NCI-H1048 (cell line): ENCODE measurements at regions not wholly inside any gene's neighbourhood (a gene's known extent, or its start where the extent isn't known, plus 50 kb on each side); places are given as distances from the start of the nearest gene placed in this dataset.

ENCODE experiments used
- DNase-seq: peaks from one replicate; lab custom pipeline; 2025; lab: John Stamatoyannopoulos, UW

DNA sequence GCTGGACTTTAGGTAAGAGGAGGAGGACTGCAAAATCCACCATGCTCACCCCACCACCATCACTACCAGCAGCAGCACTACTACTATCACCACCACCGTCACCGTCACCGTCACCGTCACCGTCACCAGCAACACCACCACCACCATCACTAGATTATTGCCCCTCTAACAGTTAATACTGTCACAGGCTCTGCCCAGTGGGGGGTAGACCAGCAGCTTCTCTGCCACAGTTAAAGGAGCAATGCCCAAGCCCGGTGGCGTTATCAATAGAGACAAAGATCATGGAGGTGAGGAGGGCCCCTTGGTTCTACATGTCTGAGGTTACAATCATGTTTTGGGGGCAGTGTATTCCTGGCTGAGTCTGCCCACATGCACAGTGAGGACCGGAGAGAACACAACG, 184.4 kb upstream of the DYNLRB2 start:
- DNase-seq = no peak

DNA sequence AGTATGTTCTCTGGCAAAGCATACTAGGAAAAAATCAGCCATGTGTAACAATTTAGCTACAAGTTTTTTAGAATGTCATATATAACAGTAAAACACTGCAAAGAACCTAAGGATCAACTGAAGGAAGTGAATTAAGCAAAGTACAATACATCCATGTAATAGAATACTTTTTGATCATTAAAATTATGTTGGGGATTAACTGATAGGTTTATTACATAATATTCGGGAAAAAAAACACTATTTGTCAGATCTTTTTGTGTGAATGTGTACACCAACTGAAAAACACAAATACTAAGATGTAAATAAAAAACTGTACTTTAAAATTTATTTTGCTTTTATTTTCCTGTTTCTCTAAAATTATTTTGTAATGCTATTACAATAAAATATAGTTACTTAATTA, 185.5 kb upstream of the DYNLRB2 start:
- no peak for DNase-seq

DNA sequence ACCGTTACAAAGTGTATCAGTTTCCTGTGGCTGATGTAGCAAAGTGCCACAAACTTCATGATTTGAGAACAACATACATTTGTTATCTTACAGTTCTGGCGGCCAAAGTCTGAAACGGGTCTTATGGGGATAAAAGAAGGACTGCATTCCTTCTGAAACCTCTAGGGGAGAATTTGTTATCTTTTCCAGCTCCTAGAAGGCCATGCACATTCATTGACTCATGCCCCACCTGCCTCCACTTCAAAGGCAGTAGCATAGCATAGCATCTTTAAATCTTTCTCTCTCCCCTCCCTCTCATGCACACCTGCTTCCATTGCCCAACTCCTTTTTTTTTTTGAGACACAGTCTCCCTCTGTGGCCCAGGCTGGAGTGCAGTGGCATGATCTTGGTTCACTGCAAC, 190.7 kb upstream of the DYNLRB2 start:
- DNase-seq = no peak

DNA sequence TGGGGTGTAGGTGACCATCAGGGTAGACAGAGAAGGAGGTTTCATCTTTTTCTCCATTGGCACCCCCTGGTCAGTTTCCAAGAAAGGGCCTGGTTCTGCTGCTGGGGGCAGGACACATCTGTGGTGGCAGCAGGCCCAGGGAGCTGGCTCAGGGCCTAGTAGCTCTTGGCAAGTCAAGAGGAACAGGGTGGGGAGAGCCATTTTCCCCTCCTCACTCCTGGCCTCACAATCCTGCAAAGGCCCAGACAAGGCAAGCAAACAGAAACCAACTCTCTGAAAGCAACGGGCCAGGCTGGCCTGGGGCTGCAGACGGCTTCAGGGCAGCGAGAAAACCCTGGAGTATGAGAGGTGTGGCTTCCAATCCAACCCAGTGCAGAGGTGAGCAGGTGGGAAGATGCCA, 192.9 kb upstream of the DYNLRB2 start:
- DNase-seq = no peak

DNA sequence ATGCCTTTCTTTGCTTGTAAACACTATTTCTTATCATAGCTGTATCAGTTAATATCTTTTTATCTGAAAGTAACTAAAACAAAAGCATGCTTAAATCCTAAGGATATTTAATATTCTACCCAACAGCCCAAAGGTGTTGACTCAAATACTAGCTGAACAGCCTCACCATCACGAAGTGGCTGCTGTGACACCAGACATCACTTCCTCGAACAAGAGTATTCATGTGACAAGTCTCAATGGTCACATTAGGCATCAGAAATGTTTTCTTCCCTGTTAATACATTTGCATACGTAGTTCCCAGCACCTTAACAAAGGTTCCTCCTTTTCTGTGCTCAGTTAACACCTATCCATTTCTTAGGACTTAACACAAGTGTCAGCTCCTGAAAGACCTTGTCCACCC, 193.8 kb upstream of the DYNLRB2 start:
- DNase-seq = no peak

DNA sequence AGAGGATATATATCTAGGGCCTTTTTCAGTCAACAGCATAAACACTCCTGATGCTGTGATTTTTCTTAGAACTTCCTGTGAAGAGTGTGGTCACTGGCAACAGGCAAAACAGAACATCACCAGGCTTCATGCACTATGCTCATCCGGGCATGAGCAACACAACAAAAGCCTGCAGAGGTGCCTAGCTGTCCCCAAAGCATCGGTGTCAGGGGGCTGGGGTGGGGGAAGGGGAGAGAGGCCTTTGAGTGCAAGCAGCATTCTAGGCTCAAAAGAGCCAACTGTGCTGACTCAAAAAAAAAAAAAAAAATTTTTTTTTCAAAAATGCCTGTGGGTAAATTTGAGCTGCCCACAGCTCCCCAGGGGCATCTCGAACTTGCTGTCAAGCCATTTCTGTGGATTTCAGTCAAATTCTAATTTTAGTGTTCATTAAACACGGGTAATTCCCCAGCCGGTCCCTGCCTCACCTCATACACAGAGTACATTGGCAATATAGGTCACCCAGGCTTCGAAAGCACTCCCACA, 194.6 kb upstream of the DYNLRB2 start:
- no peak for DNase-seq

DNA sequence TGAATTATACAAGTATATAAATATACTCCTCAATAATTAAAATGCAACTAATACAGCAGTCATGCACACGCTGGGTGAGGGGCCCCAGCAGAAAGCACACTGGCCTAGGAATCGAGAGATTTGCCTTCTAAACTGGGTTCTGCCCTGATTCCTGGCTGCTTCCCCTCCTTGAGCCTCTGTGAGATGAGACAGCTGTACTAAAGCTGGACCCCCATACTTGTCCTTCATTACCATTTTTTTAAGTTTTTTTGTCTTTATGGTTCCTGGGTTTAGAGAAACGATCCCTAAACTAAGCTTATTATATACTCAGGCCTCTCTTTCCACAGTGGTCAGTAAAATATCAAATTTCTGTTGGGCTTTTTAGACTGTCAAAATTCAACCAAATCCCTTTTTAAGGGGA, 195.1 kb upstream of the DYNLRB2 start:
- DNase-seq = no peak

DNA sequence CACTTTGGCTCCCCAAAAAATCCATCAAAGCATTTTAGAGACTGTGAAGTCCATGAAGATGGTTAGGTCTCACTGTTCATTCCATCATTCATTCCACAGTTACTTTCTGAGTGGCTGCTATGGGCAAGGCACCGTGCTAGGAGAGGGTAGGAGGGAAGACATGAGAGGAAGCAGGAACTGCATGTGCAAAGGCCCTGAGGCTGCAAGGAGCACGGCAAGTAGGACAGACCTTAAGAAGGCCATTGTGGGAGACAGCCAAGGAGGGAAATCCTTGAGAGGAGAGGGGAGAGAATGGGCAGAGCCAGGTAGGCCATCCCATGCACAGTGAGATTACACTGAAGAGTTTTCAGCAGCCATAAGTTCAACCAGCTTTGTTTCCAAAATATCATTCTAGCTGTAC, 196.2 kb upstream of the DYNLRB2 start:
- DNase-seq = no peak

DNA sequence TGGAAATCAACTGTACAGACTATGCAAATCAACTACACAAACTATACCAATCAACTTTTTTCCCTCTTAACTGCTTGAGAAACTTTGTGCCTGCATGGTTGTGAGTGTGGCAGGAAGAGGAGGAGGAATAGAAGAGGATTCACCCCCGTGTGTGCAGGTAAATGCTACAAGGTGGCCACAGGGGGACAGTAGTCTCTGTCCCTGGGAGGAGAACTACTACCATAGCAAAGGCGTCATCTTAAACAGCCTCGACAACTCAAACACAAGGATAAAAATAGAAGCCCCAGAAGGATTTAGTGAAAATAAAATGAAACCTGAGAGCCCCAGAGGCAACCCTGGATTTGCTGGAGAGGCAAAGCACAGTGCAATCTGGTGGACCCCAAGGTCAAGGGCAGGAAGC, 199.5 kb upstream of the DYNLRB2 start:
- DNase-seq = no peak

DNA sequence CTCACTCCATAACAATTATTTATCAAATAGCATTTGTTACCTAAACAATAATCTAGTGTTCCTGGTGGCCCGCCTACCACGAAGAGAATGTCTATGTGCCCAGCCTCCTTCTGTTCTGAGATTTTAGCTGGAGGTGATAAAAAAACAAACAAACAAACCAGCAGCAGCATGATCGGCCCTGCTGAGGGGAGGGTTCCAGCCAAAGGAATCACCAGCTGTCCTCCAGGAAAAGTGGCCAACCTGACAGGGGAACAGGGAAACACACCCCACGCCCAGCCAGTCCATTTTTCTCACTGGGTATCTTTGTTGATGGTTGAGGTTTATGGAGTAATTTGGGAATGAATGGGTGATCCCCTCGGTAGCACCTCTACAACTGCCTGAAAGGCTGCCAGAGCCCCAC, 203.0 kb upstream of the DYNLRB2 start:
- no peak for DNase-seq

DNA sequence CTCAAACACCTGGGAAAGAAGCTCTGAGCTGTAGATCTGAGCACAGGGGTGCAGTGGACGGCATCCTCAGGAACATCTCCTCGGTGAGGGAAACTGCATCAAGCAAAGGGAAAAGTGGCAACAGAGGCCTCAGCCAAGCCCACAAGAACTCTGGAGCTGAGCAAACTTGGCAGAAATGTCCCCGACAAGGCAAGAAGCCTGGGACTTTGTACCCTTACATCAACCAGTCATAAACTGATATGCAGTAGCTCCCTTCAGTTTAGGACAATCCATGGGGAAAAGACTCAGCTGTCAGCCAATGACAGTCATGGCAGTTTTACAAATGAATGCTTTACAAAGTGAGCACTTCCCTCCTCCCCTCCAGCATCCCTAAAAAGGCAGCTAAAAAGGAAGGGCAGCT, 210.0 kb upstream of the DYNLRB2 start:
- DNase-seq = no peak

DNA sequence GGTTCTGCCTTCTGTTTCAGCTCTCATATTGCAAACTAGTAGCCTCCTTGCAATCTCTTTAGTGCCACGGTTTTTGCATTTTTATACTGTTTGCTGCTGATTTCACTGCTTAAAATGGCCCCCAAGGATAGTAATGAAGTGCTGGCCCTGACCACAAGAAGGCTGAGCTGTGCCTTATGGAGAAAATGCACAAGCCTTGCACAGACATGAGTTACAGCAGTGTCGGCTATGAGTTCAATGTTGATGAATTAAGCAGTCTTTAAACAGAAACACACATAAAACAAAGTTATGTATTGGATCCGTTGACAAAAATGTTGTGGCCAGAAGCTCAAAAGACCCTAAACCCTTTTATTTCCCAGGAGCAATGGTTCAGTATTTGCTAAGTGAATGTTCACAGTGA, 210.6 kb upstream of the DYNLRB2 start:
- no peak for DNase-seq

DNA sequence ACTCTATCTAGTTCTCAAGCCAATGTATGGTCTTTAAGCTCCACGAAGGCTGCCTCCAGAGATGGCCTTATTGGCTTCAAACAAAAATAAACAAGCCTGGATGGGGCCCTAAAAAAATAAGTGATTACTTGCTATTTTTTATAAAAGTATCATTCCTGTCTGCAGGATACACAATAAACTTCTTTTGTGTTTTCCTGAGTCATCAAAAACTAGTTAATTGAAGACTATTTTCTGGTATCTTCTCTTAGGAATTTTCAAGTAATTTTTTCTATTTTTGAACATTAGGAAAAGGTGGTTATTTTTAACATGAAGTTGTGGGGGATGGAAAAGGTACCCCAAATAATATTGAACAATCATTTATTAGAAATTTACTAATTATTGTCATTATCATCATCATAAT, 213.1 kb upstream of the DYNLRB2 start:
- DNase-seq = no peak

DNA sequence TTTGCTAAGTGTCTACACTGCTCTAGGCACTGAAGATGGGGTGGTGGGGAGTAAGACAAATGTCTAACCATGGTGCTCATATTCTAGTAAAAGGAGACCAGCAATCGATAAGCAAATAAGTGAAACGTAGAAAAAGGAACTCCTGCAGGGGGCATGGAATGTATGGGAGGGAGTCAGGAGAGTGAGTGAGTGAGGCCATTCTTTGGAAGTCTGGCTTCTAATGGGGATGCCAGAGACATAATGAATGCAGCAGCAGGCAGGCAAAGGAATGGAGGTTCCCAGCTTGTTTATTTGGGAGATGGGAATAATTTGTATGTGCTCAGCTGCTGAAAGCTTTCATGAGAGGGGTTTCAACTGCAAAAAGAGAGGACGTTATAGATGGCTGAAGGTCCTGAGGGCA, 216.4 kb upstream of the DYNLRB2 start:
- DNase-seq = no peak

DNA sequence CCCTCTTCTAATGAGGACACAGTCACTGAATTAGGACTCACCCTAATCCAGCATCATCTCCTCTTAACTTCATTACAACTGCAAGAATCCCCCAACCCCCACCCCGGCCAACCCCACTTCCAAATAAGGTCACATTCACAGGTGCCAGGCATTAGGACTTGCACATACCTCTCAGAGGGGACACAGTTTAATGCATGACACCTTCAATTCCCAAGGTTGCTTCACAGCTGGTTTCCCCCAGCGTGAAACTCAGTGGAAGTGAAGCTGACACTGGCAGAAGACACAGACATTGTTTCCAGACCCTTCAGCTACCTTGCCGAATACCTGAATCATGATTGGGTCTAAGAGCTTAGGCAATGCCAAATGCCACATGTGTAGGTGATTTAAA, 217.0 kb upstream of the DYNLRB2 start:
- no peak for DNase-seq

DNA sequence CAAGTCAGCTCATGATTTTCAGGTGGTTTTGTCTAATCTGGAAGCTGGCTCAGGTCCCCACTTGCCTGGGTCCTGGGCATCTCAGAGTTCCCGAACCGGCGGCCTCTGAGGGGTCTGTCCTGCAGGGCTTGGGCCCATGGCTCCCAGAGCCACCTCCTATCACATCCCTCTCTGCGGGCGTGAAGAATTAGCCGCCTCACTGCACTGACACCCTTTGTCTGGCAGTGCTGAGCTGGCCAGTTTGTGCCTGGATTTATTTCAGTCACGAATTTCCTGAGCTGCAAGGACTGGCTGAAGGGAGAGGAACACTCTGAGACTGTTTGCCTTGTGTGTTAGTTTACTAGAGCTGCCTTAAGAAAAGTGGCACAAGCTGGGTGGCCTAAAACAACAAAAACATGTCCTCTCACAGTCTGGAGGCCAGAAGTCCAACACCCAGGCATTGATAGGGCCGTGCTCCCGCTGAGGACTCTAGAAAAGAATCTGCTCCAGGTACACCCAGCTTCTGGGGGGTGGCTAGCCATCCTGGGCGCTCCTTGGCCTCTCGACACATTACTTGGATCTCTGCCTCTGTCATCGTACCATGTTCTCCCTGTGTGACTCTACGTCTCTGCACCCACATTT, 217.5 kb upstream of the DYNLRB2 start:
- no peak for DNase-seq

DNA sequence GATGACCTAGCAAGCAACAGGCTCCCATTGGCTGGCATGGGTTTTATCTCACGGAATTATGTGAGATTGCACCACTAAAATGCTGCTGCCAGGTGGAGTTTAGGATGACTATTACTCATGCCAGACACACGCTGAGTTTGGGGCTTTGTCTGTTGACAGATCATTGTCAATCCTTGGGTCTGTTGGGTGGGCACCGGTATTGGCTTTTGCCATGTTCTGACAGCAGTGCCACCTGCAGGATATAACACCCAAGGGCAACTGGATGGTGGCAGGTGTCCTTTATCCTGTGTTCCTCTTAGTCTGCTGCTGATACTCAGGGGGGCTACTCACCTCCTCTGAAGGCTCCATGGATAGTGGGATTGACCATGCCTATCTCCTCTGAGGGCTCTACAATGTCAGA, 221.6 kb upstream of the DYNLRB2 start:
- DNase-seq = no peak

DNA sequence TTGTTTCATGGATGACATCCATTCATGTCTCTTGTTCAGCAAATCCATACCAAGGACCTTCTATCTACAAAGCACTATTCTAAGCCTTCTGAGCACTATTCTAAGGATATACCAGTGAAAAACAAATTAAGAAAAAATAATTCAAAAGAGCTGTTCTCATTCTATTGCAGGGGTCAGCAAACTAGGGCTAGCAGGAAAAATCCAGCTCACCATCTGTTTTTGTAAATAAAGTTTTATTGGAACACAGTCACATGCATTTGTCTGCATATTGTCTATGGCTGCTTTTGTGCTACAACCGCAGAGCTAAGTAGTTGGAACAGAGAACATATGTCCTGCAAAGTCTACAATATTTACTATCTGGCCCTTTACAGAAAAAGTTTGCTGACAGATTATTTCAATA, 222.7 kb upstream of the DYNLRB2 start:
- no peak for DNase-seq

DNA sequence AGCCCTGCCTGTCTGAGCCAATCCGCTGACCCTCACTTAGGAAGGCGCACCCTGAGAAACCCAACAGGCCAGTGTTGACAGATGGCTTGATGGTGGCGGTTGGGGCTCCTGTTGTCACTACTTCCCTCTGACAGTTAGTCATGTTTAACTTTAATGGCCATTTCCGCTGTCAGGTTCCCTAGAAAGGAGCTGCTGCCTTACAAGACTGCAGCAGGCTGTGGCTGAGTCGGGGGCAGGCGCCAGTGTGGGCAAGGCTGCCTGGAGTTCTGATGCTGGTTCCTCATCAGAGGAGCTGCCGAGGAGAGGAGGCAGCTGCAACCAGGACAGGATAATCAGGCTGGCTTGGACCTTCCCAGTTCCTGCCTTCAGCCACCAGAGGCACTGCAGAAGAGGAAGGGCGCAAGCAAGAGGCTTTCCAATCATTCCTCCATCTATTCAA, 223.2 kb upstream of the DYNLRB2 start:
- DNase-seq = no peak

DNA sequence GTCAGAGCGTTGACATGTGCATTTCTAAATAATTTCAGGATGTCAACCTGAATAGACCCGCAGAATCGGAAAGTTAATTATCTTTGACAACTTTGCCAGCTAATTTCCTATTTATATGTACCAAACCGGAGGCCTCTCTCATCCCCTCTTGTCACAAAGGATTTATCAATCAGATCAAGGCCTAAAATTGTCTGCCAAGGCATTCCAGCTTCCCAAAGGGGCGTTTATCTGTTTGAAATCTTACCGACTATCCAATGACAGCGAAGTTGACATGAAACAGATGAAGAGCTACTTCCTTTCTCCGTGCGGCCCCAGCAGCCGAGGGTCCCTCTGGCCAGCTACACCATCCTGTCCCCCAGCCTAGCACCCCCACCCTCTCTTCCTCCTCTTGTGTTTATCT, 223.7 kb upstream of the DYNLRB2 start:
- DNase-seq = no peak

DNA sequence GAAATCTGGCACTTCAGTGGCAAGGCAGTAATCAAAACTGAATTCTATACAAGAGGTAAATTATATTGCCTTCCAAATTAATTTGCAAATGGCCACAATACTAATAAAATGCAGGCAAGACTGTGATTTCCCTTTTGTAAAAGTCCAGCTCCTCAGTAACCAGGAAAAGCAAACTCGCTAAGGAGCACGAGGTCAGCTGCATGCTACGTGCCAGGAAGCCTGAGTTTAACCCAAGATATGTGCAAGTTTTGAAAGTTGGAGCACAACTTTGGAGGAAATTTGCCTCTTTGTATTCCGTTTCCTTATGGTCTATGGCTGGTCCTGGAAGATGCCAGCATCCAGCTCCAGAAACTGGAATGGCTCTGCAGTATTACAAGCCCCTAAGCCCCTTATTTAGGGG, 226.8 kb upstream of the DYNLRB2 start:
- DNase-seq = no peak

DNA sequence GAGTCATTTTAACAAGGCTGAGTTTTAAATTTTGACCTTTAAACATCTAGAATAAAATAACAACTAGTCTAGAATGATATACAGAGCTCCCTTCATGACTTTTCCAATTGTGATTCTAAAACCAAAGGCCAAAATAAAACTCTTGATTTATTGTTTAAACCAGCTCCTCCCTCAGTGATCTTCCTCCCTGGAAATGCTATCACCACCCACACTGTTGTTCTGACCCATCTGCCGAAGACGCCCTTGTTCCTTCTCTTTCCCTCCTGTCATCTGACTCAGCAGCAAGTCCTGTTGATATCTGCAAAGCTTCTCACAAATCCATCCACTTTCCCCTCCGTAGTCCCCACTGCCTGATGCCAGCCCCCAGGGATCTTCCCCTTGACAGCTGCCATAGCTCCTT, 231.6 kb upstream of the DYNLRB2 start:
- DNase-seq = no peak

DNA sequence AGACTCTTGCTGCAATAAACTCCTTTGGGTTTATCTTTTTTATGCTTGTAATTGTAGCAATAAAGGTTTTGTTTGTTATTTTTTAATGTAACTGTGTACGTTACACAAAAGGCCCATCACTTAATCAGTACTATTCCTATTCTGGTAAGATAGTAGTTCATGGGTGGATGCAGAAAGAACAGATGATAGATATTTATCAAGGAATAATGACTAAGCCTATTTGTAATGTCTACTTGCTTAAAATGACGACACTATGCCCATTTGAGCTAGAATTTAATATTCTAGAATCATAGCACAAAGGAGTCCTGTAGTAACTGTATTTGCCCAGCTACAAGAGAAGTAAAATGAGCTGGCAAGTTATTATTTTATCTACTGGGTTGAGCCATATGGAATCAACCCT, 235.4 kb upstream of the DYNLRB2 start:
- DNase-seq = no peak

DNA sequence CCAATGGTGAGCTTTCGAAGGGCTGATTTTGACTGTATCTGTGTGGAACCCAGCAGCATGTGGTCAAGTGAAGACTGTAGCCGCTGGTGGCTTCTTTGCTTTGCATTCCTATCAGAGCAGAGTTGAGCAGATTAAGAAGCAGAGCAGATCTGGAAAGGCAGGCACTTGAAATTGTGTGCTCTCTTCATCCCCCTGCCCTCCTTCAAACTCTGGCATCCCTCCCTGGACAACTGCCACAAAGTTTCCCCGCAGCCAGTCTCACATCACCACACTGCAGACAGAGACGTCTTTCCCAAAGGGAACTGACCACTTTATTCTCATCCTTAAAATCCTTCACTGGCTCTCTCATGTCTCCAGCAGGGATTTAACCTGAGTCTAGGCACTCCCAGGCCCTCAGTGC, 237.1 kb upstream of the DYNLRB2 start:
- no peak for DNase-seq

DNA sequence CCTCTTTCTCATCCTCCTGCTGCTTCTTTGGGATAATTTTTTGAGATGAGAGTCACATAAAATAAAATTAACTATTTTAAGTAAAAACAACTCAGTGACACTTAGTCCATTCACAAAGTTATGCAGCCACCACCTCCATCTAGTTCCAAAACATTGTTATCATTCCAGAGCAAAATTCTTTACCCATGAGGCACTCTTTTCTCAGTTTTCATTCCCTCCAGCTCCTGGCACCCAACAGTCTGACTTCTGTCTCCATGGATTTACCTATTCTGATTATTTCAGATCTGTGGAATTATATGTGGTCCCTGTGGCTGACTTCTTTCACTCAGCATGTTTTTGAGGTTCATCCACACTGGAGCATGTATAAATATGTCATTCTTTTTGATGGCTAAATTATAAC, 239.9 kb upstream of the DYNLRB2 start:
- no peak for DNase-seq
